Spleen (tissue), 7 donors: ENCODE measurements at regions not wholly inside any gene's neighbourhood (a gene's known extent, or its start where the extent isn't known, plus 50 kb on each side); places are given as distances from the start of the nearest gene placed in this dataset.
"Not testable (repeated sequence)": the region's sequence is repeated elsewhere in the genome, so short reads cannot be mapped to it uniquely, and the experiment has no call there.

Experiments used
- CTCF ChIP-seq, 11 experiments: fragments of 200-600 bp in 7 of 11; fragments of 450-650 bp in 4 of 11; sonication (generic) in 4 of 11; IDR thresholded peaks in 8 of 11; conservative IDR thresholded peaks in 3 of 11; 1 replicate in 7 of 11; 2 replicates in 4 of 11; pipeline versions ENCODE4 v1.4.0 to v1.8.0; 2016 to 2021; ENCODE audit warnings: antibody characterized with exemption in 11 of 11, inconsistent platforms in 4 of 11, mild to moderate bottlenecking in 1 of 11
- POLR2A ChIP-seq, 3 donors: fragments of 450-650 bp; IDR thresholded peaks; one replicate each; pipeline ENCODE4 v1.5.1; 2017; ENCODE audit warnings: antibody characterized with exemption in 3 of 3, mild to moderate bottlenecking in 1 of 3
- POLR2AphosphoS5 ChIP-seq, 3 donors: sonication (generic); formaldehyde crosslinking; IDR thresholded peaks; one replicate each; pipeline ENCODE4 v1.5.1; 2017; ENCODE audit warnings: antibody characterized with exemption in 3 of 3
- donor health status: DM: no; HTN: no; CAD: no; lungs with moderate emphysema.
- donor health status: DM: no; HTN: no; CAD: no.
- donor health status: DM: no; HTN: no; CAD: no.

GRCh38 chr4:60696062-60696461 lies 504.1 kb upstream of the ADGRL3 start:
- TF ChIP-seq CTCF (IDR thresholded peaks at IDR 0.05 in 8 of 11, conservative IDR thresholded peaks at IDR 0.05 in 3 of 11); POLR2A (IDR thresholded peaks at IDR 0.05); POLR2AphosphoS5 (IDR thresholded peaks at IDR 0.05): not testable (repeated sequence)
